NCI-H748 (cell line): ENCODE measurements at regions not wholly inside any gene's neighbourhood (a gene's known extent, or its start where the extent isn't known, plus 50 kb on each side); places are given as distances from the start of the nearest gene placed in this dataset.
A peak's percentile ranks its signal among the peaks of the same experiment; 100 is the strongest.
"Not testable (repeated sequence)": the region's sequence is repeated elsewhere in the genome, so short reads cannot be mapped to it uniquely, and the experiment has no call there.

Experiments used
- DNase-seq: peaks from one replicate; lab custom pipeline; 2025; ENCODE audit not compliant: unreplicated experiment; lab: John Stamatoyannopoulos, UW

DNA sequence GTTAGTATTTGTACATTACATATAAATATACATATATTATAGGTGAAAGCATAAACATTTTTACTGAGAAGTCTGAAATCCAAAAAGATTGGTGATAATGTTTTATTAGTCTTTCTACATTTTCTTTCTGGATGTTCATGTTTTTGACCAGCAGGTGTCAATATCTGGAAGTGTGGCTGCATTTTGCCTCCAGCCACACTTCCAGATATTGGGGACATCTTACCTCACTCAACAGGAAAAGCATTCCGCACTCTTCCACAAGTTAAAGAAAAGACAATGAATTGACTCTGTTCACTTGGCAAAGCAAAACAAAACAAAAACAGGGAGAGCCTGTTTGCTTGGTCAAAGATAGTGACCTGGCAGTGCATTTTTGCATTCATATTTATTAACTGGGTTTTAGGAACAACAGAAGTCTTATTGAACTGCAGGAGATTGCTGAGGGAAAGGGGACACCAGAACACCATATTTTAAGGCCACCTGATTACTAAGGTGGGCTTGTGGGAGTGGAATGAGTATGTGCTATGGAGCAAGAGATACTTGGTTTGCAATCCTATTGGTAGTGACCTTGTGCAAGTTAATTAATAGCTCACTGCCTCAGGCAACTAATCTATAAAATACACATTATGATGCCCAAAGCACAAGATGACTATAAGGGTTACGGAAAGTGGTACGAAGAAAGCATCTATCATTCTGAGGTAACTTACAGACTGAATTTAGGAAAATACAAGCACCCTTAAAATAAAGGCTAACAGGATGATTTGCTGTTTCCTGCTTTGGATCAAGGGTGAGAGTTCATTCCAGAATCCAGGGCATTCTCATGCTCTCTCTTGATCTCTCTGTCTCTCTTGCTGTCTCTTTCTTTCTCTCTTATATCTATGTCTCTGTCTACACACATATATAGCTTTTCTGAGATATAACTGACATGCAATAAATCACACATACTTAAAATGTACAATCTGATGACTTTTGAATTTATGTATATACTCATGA is 389.9 kb upstream of the EMCN start:
- DNase-seq, result peak; percentile 3

GRCh38 chr4:100906973-100907372 is 389.2 kb upstream of the EMCN start:
- DNase-seq, result no peak

DNA sequence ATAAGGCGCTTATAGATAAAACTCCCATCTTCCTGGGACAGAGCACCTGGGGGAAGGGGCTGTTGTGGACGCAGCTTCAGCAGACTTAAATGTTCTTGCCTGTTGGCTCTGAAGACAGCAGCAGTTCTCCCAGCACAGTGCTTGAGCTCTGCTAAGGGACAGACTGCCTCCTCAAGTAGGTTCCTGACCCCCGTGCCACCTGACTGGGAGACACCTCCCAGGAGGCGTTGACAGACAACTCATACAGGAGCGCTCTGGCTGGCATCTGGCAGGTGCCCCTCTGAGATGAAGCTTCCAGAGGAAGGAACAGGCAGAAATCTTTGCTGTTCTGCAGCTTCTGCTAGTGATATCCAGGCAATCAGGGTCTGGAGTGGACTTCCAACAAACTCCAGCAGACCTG is 383.1 kb upstream of the EMCN start:
- DNase-seq, result not testable (repeated sequence)

- DNase-seq, result peak; percentile 6
Observed at GRCh38 chr4:100900134-100900533, 382.3 kb upstream of the EMCN start.

GRCh38 chr4:100898844-100899243 is 381.0 kb upstream of the EMCN start:
- DNase-seq, result peak; percentile 91

DNA sequence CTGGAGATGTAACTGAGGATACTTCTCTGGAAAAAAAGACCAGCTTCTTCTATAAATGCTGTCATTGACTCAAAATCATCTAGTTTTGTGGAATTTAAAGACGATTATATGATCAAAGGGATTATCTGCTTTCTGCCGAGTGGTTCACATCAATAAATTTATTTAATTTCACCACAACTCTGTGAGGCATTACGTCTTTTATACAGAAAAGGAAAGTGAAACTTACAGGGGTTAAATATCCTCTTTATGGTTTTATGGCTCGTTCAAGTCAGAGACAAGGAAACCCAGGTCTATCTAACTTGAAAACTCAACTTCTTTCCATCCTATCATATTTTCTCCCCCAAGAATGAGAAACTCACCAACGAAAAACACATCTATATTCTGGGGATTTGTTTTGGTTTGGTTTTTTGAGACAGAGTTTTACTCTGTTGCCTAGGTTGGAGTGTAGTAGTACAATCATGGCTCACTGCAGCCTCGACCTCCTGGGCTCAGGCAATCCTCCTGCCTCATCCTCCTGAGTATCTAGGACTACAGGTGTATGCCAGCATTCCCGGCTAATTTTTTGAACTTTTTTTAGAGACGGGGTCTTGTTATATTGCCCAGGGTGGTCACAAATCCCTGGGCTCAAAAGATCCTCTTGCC is 377.9 kb upstream of the EMCN start:
- no peak for DNase-seq

DNA sequence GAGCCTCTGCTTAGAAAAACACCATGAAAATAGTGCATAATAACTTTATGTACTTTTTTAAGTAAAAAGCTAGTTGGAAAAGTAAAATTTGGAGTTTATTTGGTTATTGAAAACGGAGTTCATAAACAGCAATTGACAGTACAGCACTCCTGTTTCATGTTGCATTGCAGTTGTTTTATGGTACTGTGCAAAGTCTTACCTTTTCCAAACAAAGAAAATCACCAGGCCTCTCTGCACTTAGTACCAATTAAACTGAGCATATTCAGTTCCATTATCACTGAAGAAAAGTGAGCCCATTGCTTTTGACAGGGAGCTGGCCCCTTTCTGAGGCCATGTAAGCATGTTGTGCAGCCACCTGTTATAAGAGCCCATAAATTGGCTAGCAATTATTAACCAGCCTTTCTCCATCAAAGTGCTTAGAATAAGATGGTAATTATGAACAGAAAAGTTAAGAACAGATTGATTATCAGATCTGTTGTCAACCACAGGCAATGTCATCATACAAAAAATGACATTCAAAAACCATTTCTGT is 376.6 kb upstream of the EMCN start:
- peak; percentile 75 for DNase-seq

GRCh38 chr4:100891808-100892207 is 374.0 kb upstream of the EMCN start:
- no peak for DNase-seq

DNA sequence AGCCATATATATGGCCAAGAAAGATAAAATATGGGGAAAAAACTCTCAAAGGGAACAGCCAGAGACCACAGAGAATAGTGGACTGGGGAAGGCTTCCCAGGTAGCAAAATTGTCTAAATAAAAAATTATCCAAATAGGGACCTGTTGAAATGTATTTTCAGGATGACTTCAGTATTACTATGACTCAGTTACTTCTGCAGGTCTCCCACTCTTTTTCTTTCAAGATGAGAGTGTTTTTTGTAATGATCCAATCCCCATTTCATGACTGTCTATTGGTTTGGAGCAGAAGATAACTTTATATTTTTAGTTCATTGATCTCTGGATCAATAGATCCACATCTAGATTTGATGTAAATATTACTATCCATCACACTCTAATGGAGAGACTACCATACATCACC is 372.1 kb upstream of the EMCN start:
- no peak for DNase-seq

DNA sequence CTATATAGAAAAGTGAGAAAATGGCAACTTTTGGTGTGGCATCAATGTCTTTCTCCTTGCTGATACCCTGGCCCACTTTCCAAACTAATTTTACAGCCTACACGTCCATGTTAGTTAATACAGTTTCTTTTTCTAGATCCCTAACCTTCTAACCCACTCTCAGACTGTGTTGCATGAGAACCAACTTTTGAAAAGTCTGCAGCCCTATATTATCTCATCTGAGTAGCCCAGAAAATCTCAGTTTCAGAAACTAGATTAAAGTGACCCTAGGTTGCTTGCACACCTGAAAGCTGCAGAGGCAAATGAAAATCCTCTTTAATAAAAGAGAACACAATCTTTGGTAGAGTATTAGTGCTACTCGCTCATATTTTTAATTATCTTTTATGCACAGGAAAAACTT is 371.6 kb upstream of the EMCN start:
- DNase-seq, result no peak

DNA sequence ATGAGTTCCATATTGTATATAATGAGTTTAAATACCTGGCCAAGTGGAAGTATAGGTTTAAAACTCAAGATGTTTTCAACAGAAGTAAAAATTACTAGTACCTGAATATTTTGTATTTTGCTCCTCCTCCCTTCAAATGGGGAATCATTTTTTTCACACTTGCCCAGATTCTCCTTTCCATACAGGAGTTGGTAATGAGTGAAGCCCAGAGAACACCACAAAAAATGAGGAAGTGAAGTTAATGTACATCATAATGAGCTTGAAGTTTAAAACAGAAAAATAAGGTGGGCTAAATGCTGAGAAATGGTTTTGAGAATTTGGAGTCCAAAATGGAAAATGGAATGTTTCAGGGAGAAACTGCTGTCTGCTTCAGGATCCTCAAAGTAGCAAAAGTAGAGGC is 364.8 kb upstream of the EMCN start:
- no peak for DNase-seq

DNA sequence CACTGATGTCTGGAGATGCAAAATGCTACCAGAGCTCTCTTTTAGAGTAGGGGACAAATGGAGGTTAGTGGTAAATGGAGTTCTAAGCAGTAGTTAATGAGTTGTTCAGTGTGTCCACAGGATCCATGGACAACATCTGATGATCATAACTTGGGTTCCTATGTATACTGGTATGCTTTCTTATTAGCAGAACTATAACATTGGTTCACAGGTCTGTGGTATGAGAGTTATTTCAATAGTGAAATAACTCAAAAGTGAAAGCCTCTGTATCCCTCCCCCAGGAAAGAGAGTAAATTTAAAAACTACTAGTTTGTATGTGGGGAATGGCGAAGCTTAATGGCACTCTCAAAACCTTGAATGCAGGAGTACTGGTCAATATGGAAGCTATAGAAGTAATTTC is 363.5 kb upstream of the EMCN start:
- no peak for DNase-seq

GRCh38 chr4:100880011-100880410 is 362.2 kb upstream of the EMCN start:
- no peak for DNase-seq

DNA sequence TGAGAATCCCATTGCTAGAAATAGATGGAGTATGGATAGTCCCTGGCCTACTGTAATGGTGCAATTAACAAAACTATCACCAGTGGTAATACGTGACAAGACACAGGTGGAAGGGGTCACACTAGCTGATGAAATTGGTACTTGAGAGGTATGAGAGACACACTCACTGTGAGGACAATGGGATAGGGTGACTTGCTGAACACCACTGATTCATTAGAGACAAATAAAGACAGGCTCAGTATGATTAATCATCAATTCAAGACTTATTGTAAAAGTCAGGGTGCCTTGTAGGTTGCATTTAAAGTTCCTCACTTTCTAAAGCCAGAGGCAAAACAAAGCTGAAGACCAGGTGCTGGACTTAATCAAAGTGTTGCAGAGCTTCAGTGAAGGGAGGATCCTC is 361.6 kb upstream of the EMCN start:
- no peak for DNase-seq

GRCh38 chr4:100876546-100876945 is 358.7 kb upstream of the EMCN start:
- DNase-seq, result no peak

GRCh38 chr4:100875296-100876068 is 357.7 kb upstream of the EMCN start:
- no peak for DNase-seq

- no peak for DNase-seq
Observed at GRCh38 chr4:100872811-100873210, 355.0 kb upstream of the EMCN start.

- DNase-seq, result no peak
Observed at GRCh38 chr4:100870940-100871772, 353.3 kb upstream of the EMCN start.

DNA sequence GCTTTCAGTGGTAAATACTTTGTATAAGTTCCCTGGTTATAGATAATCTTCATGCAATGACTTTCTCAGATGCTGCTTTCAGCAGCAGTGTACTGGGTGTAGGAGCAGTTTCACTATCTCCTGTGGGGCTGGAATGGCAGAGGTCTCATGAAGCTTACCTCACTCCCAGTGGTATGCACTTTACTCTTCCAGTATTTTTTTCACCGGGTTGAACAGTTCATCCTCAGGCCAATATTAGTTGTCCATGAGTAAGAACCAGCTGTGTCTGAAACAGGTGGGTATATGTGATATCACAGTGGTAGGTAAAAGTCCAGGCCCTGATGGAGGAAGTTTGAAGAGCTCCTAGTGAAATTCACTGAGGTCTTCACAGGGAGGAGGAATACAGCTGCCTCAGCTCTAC is 351.5 kb upstream of the EMCN start:
- no peak for DNase-seq

- DNase-seq, result peak; percentile 97
Observed at GRCh38 chr4:100868281-100868680, 350.5 kb upstream of the EMCN start.
